Spleen (tissue), 11 donors: ENCODE measurements at regions not wholly inside any gene's neighbourhood (a gene's known extent, or its start where the extent isn't known, plus 50 kb on each side); places are given as distances from the start of the nearest gene placed in this dataset.

Experiments
- DNase-seq: peaks from one replicate; pipeline ENCODE4 v3.0.0-alpha.2; 2020
- H3K27ac ChIP-seq, 8 donors: fragments of 200-600 bp; sonication (generic) in 7 of 8; 1 replicate in 4 of 8; 2 replicates in 4 of 8; pipeline versions ENCODE4 v1.5.0 to v1.8.0; 2016 to 2021; ENCODE audit warnings: inconsistent platforms in 4 of 8, mild to moderate bottlenecking in 4 of 8, moderate library complexity in 1 of 8
- H3K27me3 ChIP-seq, 7 donors: fragments of 200-600 bp; sonication (generic) in 6 of 7; replicated peaks in 1 of 7; 1 replicate in 4 of 7; 2 replicates in 3 of 7; pipeline versions ENCODE4 v1.5.0 to v1.8.0; 2016 to 2021; ENCODE audit warnings: inconsistent platforms in 3 of 7, mild to moderate bottlenecking in 1 of 7
- H3K36me3 ChIP-seq, 6 donors: fragments of 200-600 bp; sonication (generic) in 5 of 6; 1 replicate in 4 of 6; 2 replicates in 2 of 6; pipeline versions ENCODE4 v1.5.0 to v1.8.0; 2016 to 2021; ENCODE audit warnings: inconsistent platforms in 2 of 6
- H3K4me1 ChIP-seq, 6 donors: fragments of 200-600 bp; sonication (generic) in 5 of 6; 1 replicate in 3 of 6; 2 replicates in 3 of 6; pipeline versions ENCODE4 v1.5.0 to v1.8.0; 2016 to 2021; ENCODE audit warnings: inconsistent platforms in 3 of 6
- H3K4me3 ChIP-seq, 8 donors: fragments of 200-600 bp; sonication (generic) in 7 of 8; 1 replicate in 4 of 8; 2 replicates in 4 of 8; pipeline versions ENCODE4 v1.5.0 to v1.8.0; 2016 to 2021; ENCODE audit warnings: inconsistent platforms in 4 of 8, mild to moderate bottlenecking in 4 of 8, moderate library complexity in 2 of 8
- H3K9me3 ChIP-seq, 8 donors: fragments of 200-600 bp; sonication (generic) in 7 of 8; 1 replicate in 4 of 8; 2 replicates in 4 of 8; pipeline versions ENCODE4 v1.5.0 to v1.8.0; 2016 to 2021; ENCODE audit warnings: inconsistent platforms in 4 of 8
- POLR2A ChIP-seq, 3 donors: fragments of 450-650 bp; IDR thresholded peaks; one replicate each; pipeline ENCODE4 v1.5.1; 2017; ENCODE audit warnings: antibody characterized with exemption in 3 of 3, mild to moderate bottlenecking in 1 of 3
- POLR2AphosphoS5 ChIP-seq, 3 donors: sonication (generic); formaldehyde crosslinking; IDR thresholded peaks; one replicate each; pipeline ENCODE4 v1.5.1; 2017; ENCODE audit warnings: antibody characterized with exemption in 3 of 3
- WGBS, 5 donors: extraction: QIAGEN DNeasy Blood & Tissue Kit in 3 of 5; methylation state at CpG; one replicate each; pipeline versions ENCODE4 v1.1.5 to v1.1.7; 2013 to 2018; 5-methylcytosine and 5-hydroxymethylcytosine counted together
- intact Hi-C: fragments of 100-400 bp; cut with DNase I; formaldehyde crosslinking; loops from one replicate; pipeline ENCODE4 v1.15.0; 2023; ENCODE audit warnings: low total_unique reads
- TF ChIP-seq, protein P1 (sequence below), 11 experiments: fragments of 200-600 bp in 7 of 11; fragments of 450-650 bp in 4 of 11; sonication (generic) in 4 of 11; IDR thresholded peaks in 8 of 11; conservative IDR thresholded peaks in 3 of 11; 1 replicate in 7 of 11; 2 replicates in 4 of 11; pipeline versions ENCODE4 v1.4.0 to v1.8.0; 2016 to 2021; ENCODE audit warnings: antibody characterized with exemption in 11 of 11, inconsistent platforms in 4 of 11, mild to moderate bottlenecking in 1 of 11
- donor health status: healthy with polysubstance abuse.
- donor health status: DM: no; HTN: no; CAD: no; lungs with moderate emphysema.
- donor health status: DM: no; HTN: no; CAD: no.
- donor health status: Bipolar disorder and iron deficiency.
- donor health status: healthy.
- donor health status: DM: no; HTN: no; CAD: no.
- donor health status: DM: yes; HTN: yes; CAD: no.

DNA sequence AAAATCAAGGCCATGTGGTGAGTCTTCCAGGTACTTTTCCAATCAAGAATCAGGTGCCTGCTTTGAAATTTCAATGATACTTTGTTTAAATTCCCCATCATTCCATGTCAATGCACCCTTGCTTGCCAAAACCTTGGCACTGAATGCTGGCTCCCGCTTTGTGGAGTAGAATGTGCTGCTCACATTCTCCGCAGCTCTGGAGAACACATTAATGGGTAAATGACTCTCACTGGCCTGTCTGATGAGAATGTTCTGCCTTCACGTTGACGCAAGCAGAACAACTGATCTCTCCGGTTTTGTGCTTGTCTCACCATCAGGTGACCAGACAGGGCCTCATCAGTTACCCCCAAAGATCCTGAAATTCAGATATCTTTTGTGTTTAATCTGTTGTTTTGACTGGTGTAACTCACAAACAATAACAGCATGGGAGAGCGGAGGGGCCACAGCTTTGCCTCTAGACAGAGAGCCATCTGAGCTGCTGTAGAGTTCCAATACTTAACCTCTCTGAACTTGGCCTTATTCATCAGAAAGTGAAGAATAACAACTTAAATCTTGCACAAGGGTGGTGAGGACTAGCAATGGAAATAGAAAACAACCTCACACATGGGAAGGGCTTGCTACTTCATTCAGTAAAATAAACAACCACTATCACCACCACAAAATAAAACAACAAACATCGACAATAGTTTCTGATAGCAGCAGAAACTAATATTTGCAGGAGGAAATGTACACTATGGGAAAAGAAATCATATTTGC is 276.9 kb upstream of the IGFBP3 start:
- intact Hi-C loops, result no loop called here
- H3K27ac ChIP-seq, result peak overlapping the region in 1 of 8 donors; percentile 8

DNA sequence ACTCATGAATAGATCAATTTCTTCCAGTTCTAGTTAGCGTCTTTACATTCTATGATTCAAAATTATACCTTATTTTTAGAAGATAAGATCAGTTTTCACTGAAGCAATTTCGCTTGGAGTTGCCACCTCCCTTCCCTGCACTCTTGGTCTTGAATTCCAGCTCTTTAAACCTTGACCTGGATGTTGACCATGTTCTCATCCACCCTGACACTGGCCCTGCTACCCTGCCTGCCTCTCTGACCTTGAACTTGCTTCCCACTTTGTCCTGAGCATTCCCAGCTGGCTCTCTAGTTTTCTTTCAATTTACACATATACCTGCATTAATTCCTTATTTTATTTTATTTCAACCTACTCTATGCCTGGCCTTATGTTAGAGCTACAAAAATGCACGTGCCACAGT is 274.9 kb upstream of the IGFBP3 start:
- H3K27ac ChIP-seq, result no peak overlapping the region
- TF ChIP-seq, protein P1, sequence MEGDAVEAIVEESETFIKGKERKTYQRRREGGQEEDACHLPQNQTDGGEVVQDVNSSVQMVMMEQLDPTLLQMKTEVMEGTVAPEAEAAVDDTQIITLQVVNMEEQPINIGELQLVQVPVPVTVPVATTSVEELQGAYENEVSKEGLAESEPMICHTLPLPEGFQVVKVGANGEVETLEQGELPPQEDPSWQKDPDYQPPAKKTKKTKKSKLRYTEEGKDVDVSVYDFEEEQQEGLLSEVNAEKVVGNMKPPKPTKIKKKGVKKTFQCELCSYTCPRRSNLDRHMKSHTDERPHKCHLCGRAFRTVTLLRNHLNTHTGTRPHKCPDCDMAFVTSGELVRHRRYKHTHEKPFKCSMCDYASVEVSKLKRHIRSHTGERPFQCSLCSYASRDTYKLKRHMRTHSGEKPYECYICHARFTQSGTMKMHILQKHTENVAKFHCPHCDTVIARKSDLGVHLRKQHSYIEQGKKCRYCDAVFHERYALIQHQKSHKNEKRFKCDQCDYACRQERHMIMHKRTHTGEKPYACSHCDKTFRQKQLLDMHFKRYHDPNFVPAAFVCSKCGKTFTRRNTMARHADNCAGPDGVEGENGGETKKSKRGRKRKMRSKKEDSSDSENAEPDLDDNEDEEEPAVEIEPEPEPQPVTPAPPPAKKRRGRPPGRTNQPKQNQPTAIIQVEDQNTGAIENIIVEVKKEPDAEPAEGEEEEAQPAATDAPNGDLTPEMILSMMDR (IDR thresholded peaks at IDR 0.05 in 8 of 11, conservative IDR thresholded peaks at IDR 0.05 in 3 of 11), result no peak
- TF ChIP-seq POLR2A (IDR thresholded peaks at IDR 0.05) (no peak), POLR2AphosphoS5 (IDR thresholded peaks at IDR 0.05) (no peak)
- no peaks in the 10 kb centered on the region for H3K9me3 ChIP-seq
- H3K4me3 ChIP-seq, result no peak overlapping the region
- 53 to 84% (median 73%) methylated on average over 3 of the region's 3 CpGs for WGBS, 5 donors
- intact Hi-C loops, result no loop called here
- no peaks in the 10 kb centered on the region for H3K27me3 ChIP-seq
- no peak for DNase-seq
- H3K36me3 ChIP-seq, result no peaks in the 10 kb centered on the region
- H3K4me1 ChIP-seq, result no peaks in the 10 kb centered on the region

More for the DNA sequence above, 276.9 kb upstream of the IGFBP3 start:
- TF ChIP-seq, protein P1 (IDR thresholded peaks at IDR 0.05 in 8 of 11, conservative IDR thresholded peaks at IDR 0.05 in 3 of 11), result no peak
- no peak for TF ChIP-seq POLR2AphosphoS5 (IDR thresholded peaks at IDR 0.05)
- TF ChIP-seq POLR2A (IDR thresholded peaks at IDR 0.05), result no peak
- Histone ChIP-seq H3K36me3 (no peaks in the 10 kb centered on the region), H3K4me3 (no peak overlapping the region), H3K9me3 (no peaks in the 10 kb centered on the region), H3K4me1 (no peaks in the 10 kb centered on the region), H3K27me3 (no peaks in the 10 kb centered on the region)
- no peak for DNase-seq
- 86 to 93% (median 88%) methylated on average over 7 of the region's 7 CpGs for WGBS, 5 donors

DNA sequence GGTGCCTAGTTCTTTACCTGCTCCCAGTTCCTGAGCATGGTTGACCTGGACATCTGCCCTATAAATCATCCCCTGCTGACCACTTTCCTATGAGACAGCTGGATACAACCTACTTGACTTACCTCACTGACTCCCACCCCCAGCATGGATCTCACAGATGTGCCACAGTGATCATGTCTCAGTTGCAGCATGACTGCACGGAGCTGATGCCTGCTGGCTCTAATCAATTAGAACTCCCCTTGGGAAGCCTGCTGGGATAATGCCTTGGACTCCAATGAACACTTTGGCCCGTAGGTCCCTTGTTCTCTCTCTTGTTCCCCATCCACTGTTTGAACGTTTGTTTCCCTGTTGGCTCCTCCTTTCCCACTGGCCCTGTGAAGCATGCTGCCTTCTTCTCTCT is 271.2 kb upstream of the IGFBP3 start:
- TF ChIP-seq, protein P1 (IDR thresholded peaks at IDR 0.05 in 8 of 11, conservative IDR thresholded peaks at IDR 0.05 in 3 of 11), result no peak
- TF ChIP-seq POLR2A (IDR thresholded peaks at IDR 0.05) (no peak), POLR2AphosphoS5 (IDR thresholded peaks at IDR 0.05) (no peak)
- intact Hi-C loops, result no loop called here
- DNase-seq, result no peak

DNA sequence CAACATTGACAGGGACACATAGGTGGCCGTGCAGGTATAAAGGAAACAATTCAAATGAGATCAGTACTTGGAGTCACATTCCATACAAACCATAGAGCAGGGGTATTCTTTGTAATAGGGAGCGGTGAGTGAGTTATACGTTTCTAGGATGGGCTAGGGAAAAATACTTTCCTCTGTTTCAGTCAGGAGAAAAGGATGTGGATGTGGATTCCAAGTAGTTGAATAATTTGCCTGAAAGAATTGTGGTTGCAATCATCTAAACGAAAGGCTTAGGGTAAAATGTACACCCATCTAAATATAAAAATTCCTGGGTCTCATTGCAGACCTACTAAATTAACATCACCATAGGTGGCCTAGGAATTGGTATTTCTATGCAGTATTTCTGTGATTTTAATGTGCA is 270.7 kb upstream of the IGFBP3 start:
- no peaks in the 10 kb centered on the region for H3K36me3 ChIP-seq
- 84 to 90% (median 85%) methylated on average over 4 of the region's 4 CpGs for WGBS, 5 donors
- no peak for DNase-seq
- H3K27me3 ChIP-seq, result no peaks in the 10 kb centered on the region
- no peaks in the 10 kb centered on the region for H3K4me1 ChIP-seq
- no peak overlapping the region for H3K27ac ChIP-seq
- intact Hi-C loops, result no loop called here
- no peaks in the 10 kb centered on the region for H3K9me3 ChIP-seq
- TF ChIP-seq POLR2AphosphoS5 (IDR thresholded peaks at IDR 0.05) (no peak), POLR2A (IDR thresholded peaks at IDR 0.05) (no peak)
- TF ChIP-seq, protein P1 (IDR thresholded peaks at IDR 0.05 in 8 of 11, conservative IDR thresholded peaks at IDR 0.05 in 3 of 11), result no peak
- no peak overlapping the region for H3K4me3 ChIP-seq

More for the DNA sequence above, 271.2 kb upstream of the IGFBP3 start:
- Histone ChIP-seq H3K36me3 (no peaks in the 10 kb centered on the region), H3K4me3 (no peak overlapping the region), H3K27ac (no peak overlapping the region), H3K27me3 (no peaks in the 10 kb centered on the region), H3K4me1 (no peaks in the 10 kb centered on the region), H3K9me3 (no peaks in the 10 kb centered on the region)
- WGBS, 5 donors, result 70 to 78% (median 78%) methylated on average over 3 of the region's 3 CpGs
